WERI-Rb-1 (cell line): ENCODE measurements at regions not wholly inside any gene's neighbourhood (a gene's known extent, or its start where the extent isn't known, plus 50 kb on each side); places are given as distances from the start of the nearest gene placed in this dataset.

Experiments
- DNase-seq: peaks from one replicate; pipeline ENCODE4 v3.0.0-alpha.2; 2020
- H3K27ac ChIP-seq: fragments of 250-450 bp; sonication (Bioruptor Pico); 2 replicates; pipeline ENCODE4 v1.5.1; 2020; ENCODE audit warnings: mild to moderate bottlenecking, moderate library complexity
- H3K27me3 ChIP-seq: fragments of 250-450 bp; sonication (Bioruptor Pico); 2 replicates; pipeline ENCODE4 v1.5.1; 2021; ENCODE audit warnings: mild to moderate bottlenecking, low read depth, moderate library complexity; ENCODE audit not compliant: insufficient read depth, severe bottlenecking
- H3K36me3 ChIP-seq: fragments of 250-450 bp; sonication (Bioruptor Pico); 2 replicates; pipeline ENCODE4 v1.5.1; 2020; ENCODE audit warnings: mild to moderate bottlenecking, moderate library complexity
- H3K4me3 ChIP-seq: 2 replicates; pipeline ENCODE4 v1.5.1; 2011; ENCODE audit warnings: low read depth, mild to moderate bottlenecking, control low read depth, low read length
- H3K9me3 ChIP-seq: fragments of 250-450 bp; sonication (Bioruptor Pico); 2 replicates; pipeline ENCODE4 v1.5.1; 2021; ENCODE audit warnings: mild to moderate bottlenecking, moderate library complexity; ENCODE audit not compliant: severe bottlenecking
- TF ChIP-seq, protein P1 (sequence below): IDR thresholded peaks from 2 replicates; pipeline ENCODE4 v1.5.1; 2011; ENCODE audit warnings: low read depth, mild to moderate bottlenecking, control low read depth, inconsistent platforms, low read length

DNA sequence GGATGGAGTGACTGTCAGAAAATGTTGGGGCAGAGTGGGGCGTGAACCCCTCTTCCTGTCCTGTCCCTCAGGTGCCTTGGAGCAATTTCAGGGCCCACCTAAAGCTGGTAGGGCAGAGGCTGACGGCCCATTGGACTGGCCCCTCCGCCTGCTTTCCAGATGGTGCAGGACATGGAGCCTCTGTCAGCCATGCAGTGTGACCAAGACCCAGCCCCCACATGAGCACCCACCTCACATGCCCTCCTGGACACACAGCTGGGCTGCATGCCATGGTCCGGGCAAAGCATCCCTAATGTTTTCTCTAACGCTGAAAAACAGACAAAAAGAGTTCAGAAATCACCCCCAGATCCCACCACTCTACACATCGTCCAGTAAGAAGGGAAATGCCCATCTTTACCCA, 51.3 kb upstream of the PSAP start:
- TF ChIP-seq, protein P1, sequence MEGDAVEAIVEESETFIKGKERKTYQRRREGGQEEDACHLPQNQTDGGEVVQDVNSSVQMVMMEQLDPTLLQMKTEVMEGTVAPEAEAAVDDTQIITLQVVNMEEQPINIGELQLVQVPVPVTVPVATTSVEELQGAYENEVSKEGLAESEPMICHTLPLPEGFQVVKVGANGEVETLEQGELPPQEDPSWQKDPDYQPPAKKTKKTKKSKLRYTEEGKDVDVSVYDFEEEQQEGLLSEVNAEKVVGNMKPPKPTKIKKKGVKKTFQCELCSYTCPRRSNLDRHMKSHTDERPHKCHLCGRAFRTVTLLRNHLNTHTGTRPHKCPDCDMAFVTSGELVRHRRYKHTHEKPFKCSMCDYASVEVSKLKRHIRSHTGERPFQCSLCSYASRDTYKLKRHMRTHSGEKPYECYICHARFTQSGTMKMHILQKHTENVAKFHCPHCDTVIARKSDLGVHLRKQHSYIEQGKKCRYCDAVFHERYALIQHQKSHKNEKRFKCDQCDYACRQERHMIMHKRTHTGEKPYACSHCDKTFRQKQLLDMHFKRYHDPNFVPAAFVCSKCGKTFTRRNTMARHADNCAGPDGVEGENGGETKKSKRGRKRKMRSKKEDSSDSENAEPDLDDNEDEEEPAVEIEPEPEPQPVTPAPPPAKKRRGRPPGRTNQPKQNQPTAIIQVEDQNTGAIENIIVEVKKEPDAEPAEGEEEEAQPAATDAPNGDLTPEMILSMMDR: no peak
- H3K9me3 ChIP-seq: no peaks in the 10 kb centered on the region
- H3K27ac ChIP-seq: no peak overlapping the region
- no peaks in the 10 kb centered on the region for H3K36me3 ChIP-seq
- no peak overlapping the region for H3K4me3 ChIP-seq
- no peak for DNase-seq
- no peaks in the 10 kb centered on the region for H3K27me3 ChIP-seq
